H1 (cell line): ENCODE measurements at regions not wholly inside any gene's neighbourhood (a gene's known extent, or its start where the extent isn't known, plus 50 kb on each side); places are given as distances from the start of the nearest gene placed in this dataset.

ENCODE experiments used
- CTCF ChIA-PET: fragments of 300-600 bp; sonication (Branson Sonifier 250); formaldehyde crosslinking; loops from one replicate; lab custom pipeline; 2021; ENCODE audit not compliant: partially characterized antibody; lab: Charles Lee
- POLR2A ChIA-PET: fragments of 300-600 bp; sonication (Branson Sonifier 250); formaldehyde crosslinking; loops from one replicate; lab custom pipeline; 2021; ENCODE audit warnings: inconsistent platforms; ENCODE audit not compliant: partially characterized antibody; lab: Charles Lee
- DNase-seq, 2 experiments: peaks; one replicate each; pipeline versions ENCODE4 v3.0.0 to v3.0.0-alpha.2; 2010 to 2022; ENCODE audit warnings: low spot score in 2 of 2, low read depth in 1 of 2, mixed read lengths in 1 of 2
- FAIRE-seq: peaks from 2 replicates; lab custom pipeline; 2011; peaks lifted over from hg19 to GRCh38; lab: Jason Lieb, UNC
- H2AFZ ChIP-seq: 2 replicates; pipeline ENCODE4 v1.8.1; 2012; ENCODE audit warnings: low read length, inconsistent platforms
- H2AK5ac ChIP-seq: 2 replicates; pipeline ENCODE4 v1.6.1; 2013; ENCODE audit warnings: low read depth, low read length
- H2BK120ac ChIP-seq: replicated peaks from 2 replicates; pipeline ENCODE3; 2013; ENCODE audit warnings: low read depth, low read length, inconsistent platforms
- H2BK12ac ChIP-seq: 2 replicates; pipeline ENCODE4 v1.6.1; 2013; ENCODE audit warnings: low read depth, low read length
- H2BK15ac ChIP-seq: 2 replicates; pipeline ENCODE4 v1.6.1; 2013; ENCODE audit warnings: low read length
- H2BK20ac ChIP-seq: 2 replicates; pipeline ENCODE4 v1.6.1; 2013; ENCODE audit warnings: low read length
- H2BK5ac ChIP-seq: 2 replicates; pipeline ENCODE4 v1.6.1; 2013; ENCODE audit warnings: low read depth, low read length
- H3K14ac ChIP-seq: 2 replicates; pipeline ENCODE4 v1.6.1; 2013; ENCODE audit warnings: inconsistent platforms; ENCODE audit not compliant: insufficient read length
- H3K18ac ChIP-seq: 2 replicates; pipeline ENCODE4 v1.6.1; 2013; ENCODE audit warnings: low read length; ENCODE audit errors: extremely low read depth
- H3K23ac ChIP-seq: 2 replicates; pipeline ENCODE4 v1.6.1; 2013; ENCODE audit warnings: inconsistent platforms; ENCODE audit not compliant: insufficient read length
- H3K23me2 ChIP-seq: 2 replicates; pipeline ENCODE4 v1.6.1; 2013; ENCODE audit warnings: low read depth, low read length
- H3K27ac ChIP-seq: 2 replicates; pipeline ENCODE4 v1.6.1; 2011; ENCODE audit warnings: low read depth, low read length, inconsistent platforms
- H3K27me3 ChIP-seq, 4 experiments: replicated peaks in 1 of 4; 1 replicate in 1 of 4; 2 replicates in 3 of 4; pipeline versions ENCODE4 v1.6.1 to v1.8.1; 2011 to 2013; ENCODE audit warnings: low read length in 3 of 4, mild to moderate bottlenecking in 3 of 4, inconsistent platforms in 2 of 4, mixed read lengths in 2 of 4, moderate library complexity in 1 of 4; ENCODE audit not compliant: control insufficient read depth in 3 of 4, insufficient read depth in 3 of 4; ENCODE audit errors: extremely low read depth in 1 of 4
- H3K36me3 ChIP-seq, 4 experiments: 2 replicates each; pipeline versions ENCODE4 v1.6.1 to v1.8.1; 2011 to 2013; ENCODE audit warnings: mild to moderate bottlenecking in 4 of 4, low read length in 3 of 4, moderate library complexity in 2 of 4, control low read depth in 1 of 4, inconsistent platforms in 1 of 4; ENCODE audit not compliant: insufficient read depth in 4 of 4, control insufficient read depth in 2 of 4
- H3K4ac ChIP-seq: replicated peaks from 2 replicates; pipeline ENCODE3; 2013; ENCODE audit warnings: low read length, low read depth, mixed read lengths, inconsistent platforms; ENCODE audit not compliant: insufficient read length
- H3K4me1 ChIP-seq, 4 experiments: replicated peaks in 1 of 4; 1 replicate in 1 of 4; 2 replicates in 3 of 4; pipeline versions ENCODE4 v1.6.1 to v1.8.1; 2011 to 2013; ENCODE audit warnings: low read length in 3 of 4, inconsistent platforms in 2 of 4, mixed read lengths in 1 of 4; ENCODE audit not compliant: insufficient read depth in 4 of 4, control insufficient read depth in 3 of 4
- H3K4me2 ChIP-seq, 2 experiments: 2 replicates each; pipeline versions ENCODE4 v1.6.1 to v1.8.1; 2011 to 2013; ENCODE audit warnings: low read depth in 2 of 2, low read length in 2 of 2, control low read depth in 1 of 2, inconsistent platforms in 1 of 2, mild to moderate bottlenecking in 1 of 2; ENCODE audit not compliant: insufficient read depth in 1 of 2
- H3K4me3 ChIP-seq, 4 experiments: fragments of 200-600, 300-600 bp in 1 of 4; sonication (generic), shearing (Covaris generic), sonication (Bioruptor Twin) in 1 of 4; 2 replicates each; pipeline versions ENCODE4 v1.5.1 to v1.8.1; 2011 to 2016; ENCODE audit warnings: low read length in 4 of 4, low read depth in 3 of 4, control low read depth in 2 of 4, inconsistent platforms in 2 of 4, mild to moderate bottlenecking in 2 of 4, mixed read lengths in 1 of 4, moderate library complexity in 1 of 4; ENCODE audit not compliant: insufficient read depth in 2 of 4; ENCODE audit errors: extremely low read depth in 1 of 4
- H3K56ac ChIP-seq: replicated peaks from 2 replicates; pipeline ENCODE3; 2013; ENCODE audit warnings: low read depth, mild to moderate bottlenecking, mixed read lengths, low read length, inconsistent platforms; ENCODE audit not compliant: insufficient read length
- H3K79me1 ChIP-seq: 2 replicates; pipeline ENCODE4 v1.6.1; 2013; ENCODE audit warnings: low read depth, low read length, control low read depth
- H3K79me2 ChIP-seq, 2 experiments: 2 replicates each; pipeline versions ENCODE4 v1.6.1 to v1.8.1; 2012 to 2013; ENCODE audit warnings: low read length in 2 of 2, mild to moderate bottlenecking in 2 of 2, inconsistent platforms in 1 of 2; ENCODE audit not compliant: insufficient read depth in 2 of 2, control insufficient read depth in 1 of 2
- H3K9ac ChIP-seq, 4 experiments: replicated peaks in 1 of 4; 1 replicate in 1 of 4; 2 replicates in 3 of 4; pipeline versions ENCODE4 v1.6.1 to v1.8.1; 2011 to 2013; ENCODE audit warnings: low read depth in 3 of 4, low read length in 3 of 4, control low read depth in 2 of 4, mild to moderate bottlenecking in 2 of 4, moderate library complexity in 2 of 4, inconsistent platforms in 1 of 4; ENCODE audit errors: extremely low read depth in 1 of 4
- H3K9me3 ChIP-seq, 2 experiments: 2 replicates each; pipeline versions ENCODE4 v1.6.1 to v1.8.1; 2012 to 2013; ENCODE audit warnings: mild to moderate bottlenecking in 2 of 2, moderate library complexity in 2 of 2, control low read depth in 1 of 2, inconsistent platforms in 1 of 2, low read depth in 1 of 2, low read length in 1 of 2, mixed read lengths in 1 of 2; ENCODE audit not compliant: insufficient read depth in 2 of 2
- H4K20me1 ChIP-seq, 2 experiments: replicated peaks in 1 of 2; 2 replicates each; pipeline versions ENCODE3 to v1.8.1; 2011 to 2013; ENCODE audit warnings: inconsistent platforms in 2 of 2, low read length in 2 of 2, mild to moderate bottlenecking in 1 of 2; ENCODE audit not compliant: insufficient read depth in 2 of 2, control insufficient read depth in 1 of 2
- H4K5ac ChIP-seq: 2 replicates; pipeline ENCODE4 v1.6.1; 2013; ENCODE audit warnings: low read length, low read depth, mixed read lengths, inconsistent platforms; ENCODE audit not compliant: insufficient read length
- H4K8ac ChIP-seq: 2 replicates; pipeline ENCODE4 v1.8.0; 2013; ENCODE audit warnings: mild to moderate bottlenecking, moderate library complexity, low read length, inconsistent platforms; ENCODE audit not compliant: insufficient read depth; ENCODE audit errors: extremely low read depth
- H4K91ac ChIP-seq: replicated peaks from 2 replicates; pipeline ENCODE3; 2013; ENCODE audit warnings: low read length, mixed read lengths, inconsistent platforms; ENCODE audit not compliant: insufficient read length
- CREB1 ChIP-seq: IDR thresholded peaks from 2 replicates; pipeline ENCODE4 v1.6.1; 2012; ENCODE audit warnings: inconsistent platforms
- WGBS, 2 experiments: shearing (Covaris generic) in 1 of 2; methylation state at CpG; one replicate each; pipeline versions ENCODE4 v1.1.6 to v1.1.7; 2013 to 2015; ENCODE audit warnings: low lambda C conversion rate in 2 of 2, mixed read lengths in 2 of 2, inconsistent platforms in 1 of 2, low coverage in 1 of 2, missing lambda C conversion rate in 1 of 2; ENCODE audit not compliant: insufficient replicate concordance in 2 of 2, insufficient coverage in 1 of 2, insufficient read length in 1 of 2; ENCODE audit errors: extremely low coverage in 1 of 2, missing lambda C conversion rate in 1 of 2; 5-methylcytosine and 5-hydroxymethylcytosine counted together

DNA sequence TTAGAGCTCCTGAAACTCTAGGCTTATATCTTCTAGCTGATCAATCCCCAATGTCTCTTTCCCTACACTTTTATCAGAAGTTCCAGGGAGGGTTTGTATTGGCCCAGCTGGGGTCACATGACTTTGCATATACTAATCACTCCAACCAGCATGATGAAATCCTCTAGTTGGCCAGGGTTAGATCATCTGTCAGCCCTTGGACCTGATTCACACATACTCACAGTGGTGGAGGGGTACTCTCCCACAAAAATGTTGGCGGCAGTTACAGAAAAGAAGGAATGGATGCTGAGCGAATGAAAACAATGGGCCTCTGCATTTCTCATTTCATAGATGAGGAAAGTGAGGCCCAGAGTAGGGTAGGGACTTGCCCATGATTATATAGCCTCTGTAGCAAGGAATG is 151.1 kb downstream of the PJA1 start:
- 100% methylated on average over 1 of the region's 2 CpGs; no CpG with 5 or more reads in 1 of the 2 experiments for WGBS, 2 experiments
- CTCF ChIA-PET: no interaction called here
- no peak for TF ChIP-seq CREB1

More for the DNA sequence above, 151.1 kb downstream of the PJA1 start:
- no peak overlapping the region for H2BK12ac ChIP-seq
- no peak for FAIRE-seq
- no peaks in the 10 kb centered on the region for H3K79me1 ChIP-seq
- no peak overlapping the region for H3K9ac ChIP-seq
- H3K23me2 ChIP-seq: no peaks in the 10 kb centered on the region
- no peak overlapping the region for H2AK5ac ChIP-seq
- no peak overlapping the region for H2BK20ac ChIP-seq
- no peak for DNase-seq
- no peak overlapping the region for H4K91ac ChIP-seq
- H3K27me3 ChIP-seq: no peaks in the 10 kb centered on the region
- no peak overlapping the region for H3K23ac ChIP-seq
- H3K4me1 ChIP-seq: peaks cover 0 to 2% (median 0%) of the 10 kb centered on the region in 4 experiments; a peak in 1 of 7 replicates
- POLR2A ChIA-PET: no interaction called here
- no peak overlapping the region for H3K4ac ChIP-seq
- no peaks in the 10 kb centered on the region for H3K9me3 ChIP-seq
- no peak overlapping the region for H4K5ac ChIP-seq
- no peak overlapping the region for H3K14ac ChIP-seq
- H3K4me3 ChIP-seq: no peak overlapping the region
- no peak overlapping the region for H4K8ac ChIP-seq
- no peaks in the 10 kb centered on the region for H3K36me3 ChIP-seq
- H2BK15ac ChIP-seq: no peak overlapping the region
- no peak overlapping the region for H3K4me2 ChIP-seq
- no peaks in the 10 kb centered on the region for H3K79me2 ChIP-seq
- H3K27ac ChIP-seq: no peak overlapping the region
- H2AFZ ChIP-seq: no peak overlapping the region
- no peaks in the 10 kb centered on the region for H4K20me1 ChIP-seq
- H3K56ac ChIP-seq: no peak overlapping the region
- no peak overlapping the region for H2BK5ac ChIP-seq
- H2BK120ac ChIP-seq: no peak overlapping the region
- no peak overlapping the region for H3K18ac ChIP-seq
